OCI-LY1 (cell line): ENCODE measurements at regions not wholly inside any gene's neighbourhood (a gene's known extent, or its start where the extent isn't known, plus 50 kb on each side); places are given as distances from the start of the nearest gene placed in this dataset.

ENCODE experiments used
- H2AFZ ChIP-seq: fragments of 200-600 bp; sonication (generic), shearing (Covaris generic); 2 replicates; pipeline ENCODE4 v1.6.0; 2014; ENCODE audit warnings: antibody characterized with exemption, mild to moderate bottlenecking, low read length
- H3F3A ChIP-seq: fragments of 200-600 bp; sonication (generic), shearing (Covaris generic); 2 replicates; pipeline ENCODE4 v1.6.0; 2014; ENCODE audit warnings: mild to moderate bottlenecking, antibody characterized with exemption, low read length, moderate library complexity; ENCODE audit not compliant: insufficient read depth
- H3K27ac ChIP-seq: fragments of 200-600 bp; sonication (generic); 2 replicates; pipeline ENCODE4 v1.5.1; 2014; ENCODE audit warnings: low read length, mixed run types, mild to moderate bottlenecking, low read depth; ENCODE audit not compliant: poor library complexity, severe bottlenecking
- H3K27me3 ChIP-seq: fragments of 200-600 bp; sonication (generic); 2 replicates; pipeline ENCODE4 v1.6.0; 2014; ENCODE audit warnings: antibody characterized with exemption, mild to moderate bottlenecking, low read length, moderate library complexity; ENCODE audit not compliant: insufficient read depth
- H3K36me3 ChIP-seq: fragments of 200-600 bp; sonication (generic); 2 replicates; pipeline ENCODE4 v1.6.1; 2014; ENCODE audit warnings: mild to moderate bottlenecking, antibody characterized with exemption, low read length, moderate library complexity, mixed read lengths; ENCODE audit not compliant: insufficient read depth
- H3K4me1 ChIP-seq: fragments of 200-600 bp; sonication (generic); 2 replicates; pipeline ENCODE4 v1.5.1; 2014; ENCODE audit warnings: mild to moderate bottlenecking, low read length, moderate library complexity; ENCODE audit not compliant: insufficient read depth, severe bottlenecking
- H3K4me2 ChIP-seq: fragments of 200-600 bp; sonication (generic), shearing (Covaris generic); 2 replicates; pipeline ENCODE4 v1.6.1; 2014; ENCODE audit warnings: low read length
- H3K4me3 ChIP-seq: fragments of 200-600 bp; sonication (generic); 2 replicates; pipeline ENCODE4 v1.5.1; 2014; ENCODE audit warnings: low read length, low read depth, mild to moderate bottlenecking, mixed read lengths; ENCODE audit not compliant: poor library complexity, severe bottlenecking
- H3K79me2 ChIP-seq: fragments of 200-600 bp; shearing (Covaris generic); 2 replicates; pipeline ENCODE4 v1.6.1; 2016; ENCODE audit warnings: mixed run types, low read length, mixed read lengths; ENCODE audit not compliant: insufficient read depth
- H3K9ac ChIP-seq: fragments of 200-600 bp; sonication (generic), shearing (Covaris generic); 2 replicates; pipeline ENCODE4 v1.6.1; 2014; ENCODE audit warnings: mild to moderate bottlenecking, low read length, mixed read lengths
- H3K9me2 ChIP-seq: fragments of 200-600 bp; sonication (generic), shearing (Covaris generic); 2 replicates; pipeline ENCODE4 v1.6.1; 2014; ENCODE audit warnings: low read depth, mild to moderate bottlenecking, low read length, mixed read lengths
- H3K9me3 ChIP-seq: fragments of 200-600 bp; shearing (Covaris generic); 2 replicates; pipeline ENCODE4 v1.6.1; 2014; ENCODE audit warnings: low read length, mixed read lengths
- H4K20me1 ChIP-seq: fragments of 200-600 bp; sonication (generic), shearing (Covaris generic); 2 replicates; pipeline ENCODE4 v1.6.0; 2016; ENCODE audit warnings: mild to moderate bottlenecking, low read length; ENCODE audit not compliant: insufficient read depth
- EZH2 ChIP-seq: fragments of 200-600 bp; sonication (generic), shearing (Covaris generic); IDR thresholded peaks from 2 replicates; pipeline ENCODE4 v1.8.0; 2017; ENCODE audit warnings: borderline replicate concordance, mixed run types, mild to moderate bottlenecking, antibody characterized with exemption, low read length, moderate library complexity, mixed read lengths
- TF ChIP-seq, protein P1 (sequence below): fragments of 200-600 bp; sonication (generic), shearing (Covaris generic); IDR thresholded peaks from 2 replicates; pipeline ENCODE4 v1.5.1; 2017; ENCODE audit warnings: mild to moderate bottlenecking, antibody characterized with exemption, low read length, moderate library complexity, mixed read lengths

GRCh38 chr2:7988440-7988839 is 693.4 kb upstream of the ID2 start:
- no peaks in the 10 kb centered on the region for H3K36me3 ChIP-seq
- no peak overlapping the region for H3K4me2 ChIP-seq
- H3F3A ChIP-seq, result no peaks in the 10 kb centered on the region
- H3K4me3 ChIP-seq, result no peak overlapping the region
- no peaks in the 10 kb centered on the region for H3K9me2 ChIP-seq
- H3K27ac ChIP-seq, result no peak overlapping the region
- no peak overlapping the region for H2AFZ ChIP-seq
- no peak for TF ChIP-seq EZH2
- TF ChIP-seq, protein P1, sequence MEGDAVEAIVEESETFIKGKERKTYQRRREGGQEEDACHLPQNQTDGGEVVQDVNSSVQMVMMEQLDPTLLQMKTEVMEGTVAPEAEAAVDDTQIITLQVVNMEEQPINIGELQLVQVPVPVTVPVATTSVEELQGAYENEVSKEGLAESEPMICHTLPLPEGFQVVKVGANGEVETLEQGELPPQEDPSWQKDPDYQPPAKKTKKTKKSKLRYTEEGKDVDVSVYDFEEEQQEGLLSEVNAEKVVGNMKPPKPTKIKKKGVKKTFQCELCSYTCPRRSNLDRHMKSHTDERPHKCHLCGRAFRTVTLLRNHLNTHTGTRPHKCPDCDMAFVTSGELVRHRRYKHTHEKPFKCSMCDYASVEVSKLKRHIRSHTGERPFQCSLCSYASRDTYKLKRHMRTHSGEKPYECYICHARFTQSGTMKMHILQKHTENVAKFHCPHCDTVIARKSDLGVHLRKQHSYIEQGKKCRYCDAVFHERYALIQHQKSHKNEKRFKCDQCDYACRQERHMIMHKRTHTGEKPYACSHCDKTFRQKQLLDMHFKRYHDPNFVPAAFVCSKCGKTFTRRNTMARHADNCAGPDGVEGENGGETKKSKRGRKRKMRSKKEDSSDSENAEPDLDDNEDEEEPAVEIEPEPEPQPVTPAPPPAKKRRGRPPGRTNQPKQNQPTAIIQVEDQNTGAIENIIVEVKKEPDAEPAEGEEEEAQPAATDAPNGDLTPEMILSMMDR, result no peak
- no peaks in the 10 kb centered on the region for H4K20me1 ChIP-seq
- no peaks in the 10 kb centered on the region for H3K79me2 ChIP-seq
- no peaks in the 10 kb centered on the region for H3K4me1 ChIP-seq
- H3K9me3 ChIP-seq, result no peaks in the 10 kb centered on the region
- H3K27me3 ChIP-seq, result no peaks in the 10 kb centered on the region; the same call in 1 of the 2 replicates
- H3K9ac ChIP-seq, result no peak overlapping the region

DNA sequence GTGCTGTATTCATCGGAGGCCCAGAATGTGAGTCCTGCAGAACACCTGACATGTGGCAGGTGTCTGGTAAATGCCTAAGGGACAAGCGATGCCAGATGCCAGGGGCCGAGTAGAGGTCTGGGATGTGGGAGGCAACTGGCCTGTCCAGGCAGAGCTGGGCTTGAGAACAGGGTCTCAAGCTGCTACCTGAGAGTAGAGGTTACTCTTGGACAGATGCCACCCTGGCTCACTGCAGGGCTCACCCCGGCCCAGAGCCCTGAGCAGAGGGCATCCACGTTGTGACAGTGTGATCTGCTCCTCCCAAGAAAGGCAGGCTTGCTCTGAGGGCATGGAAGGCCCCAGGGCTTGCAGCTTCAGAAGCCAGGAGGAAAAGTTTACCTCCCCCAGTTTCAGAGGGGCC is 692.0 kb upstream of the ID2 start:
- H3K79me2 ChIP-seq, result no peaks in the 10 kb centered on the region
- no peaks in the 10 kb centered on the region for H3K9me2 ChIP-seq
- TF ChIP-seq, protein P1, result no peak
- no peak for TF ChIP-seq EZH2
- no peaks in the 10 kb centered on the region for H3F3A ChIP-seq
- no peak overlapping the region for H3K27ac ChIP-seq
- no peaks in the 10 kb centered on the region; the same call in 1 of the 2 replicates for H3K27me3 ChIP-seq
- H3K4me3 ChIP-seq, result no peak overlapping the region
- H3K4me1 ChIP-seq, result no peaks in the 10 kb centered on the region
- H4K20me1 ChIP-seq, result no peaks in the 10 kb centered on the region
- no peaks in the 10 kb centered on the region for H3K9me3 ChIP-seq
- no peaks in the 10 kb centered on the region for H3K36me3 ChIP-seq
- H3K4me2 ChIP-seq, result no peak overlapping the region
- no peak overlapping the region for H3K9ac ChIP-seq
- H2AFZ ChIP-seq, result no peak overlapping the region

- Histone ChIP-seq H3F3A (no peaks in the 10 kb centered on the region), H4K20me1 (no peaks in the 10 kb centered on the region), H3K9ac (no peak overlapping the region), H2AFZ (no peak overlapping the region), H3K9me2 (no peaks in the 10 kb centered on the region), H3K4me3 (no peak overlapping the region), H3K36me3 (no peaks in the 10 kb centered on the region), H3K27ac (no peak overlapping the region), H3K79me2 (no peaks in the 10 kb centered on the region), H3K9me3 (no peaks in the 10 kb centered on the region), H3K4me2 (no peak overlapping the region), H3K4me1 (peaks cover 6% of the 10 kb centered on the region), H3K27me3 (no peaks in the 10 kb centered on the region)
- no peak for TF ChIP-seq EZH2
- TF ChIP-seq, protein P1, result no peak
These were observed 688.9 kb upstream of the ID2 start for GRCh38 chr2:7992612-7993602.
